SK-N-SH (cell line): ENCODE measurements at regions not wholly inside any gene's neighbourhood (a gene's known extent, or its start where the extent isn't known, plus 50 kb on each side); places are given as distances from the start of the nearest gene placed in this dataset.

ENCODE experiments used
- CTCF ChIA-PET: fragments of 300-600, 350-600 bp; formaldehyde crosslinking; extraction: SDS; loops from one replicate; lab custom pipeline; 2021; lab: Yijun Ruan, JAX
- POLR2A ChIA-PET: fragments of 350-600 bp; sonication (Branson Sonifier 250); formaldehyde crosslinking; extraction: SDS; loops from one replicate; lab custom pipeline; 2020; ENCODE audit warnings: antibody characterized with exemption, inconsistent platforms; lab: Yijun Ruan, JAX
- DNase-seq: peaks from one replicate; pipeline ENCODE4 v3.0.0; 2012
- H2AFZ ChIP-seq: fragments of 200-600 bp; sonication (generic); 2 replicates; pipeline ENCODE4 v1.8.1; 2016; ENCODE audit warnings: antibody characterized with exemption, mild to moderate bottlenecking, low read depth
- H3F3A ChIP-seq: fragments of 200-600 bp; sonication (generic); replicated peaks from 2 replicates; pipeline ENCODE3; 2016; ENCODE audit warnings: antibody characterized with exemption, mild to moderate bottlenecking; ENCODE audit not compliant: insufficient read depth
- H3K27ac ChIP-seq, 2 experiments: fragments of 200-500 bp in 1 of 2; fragments of 200-600 bp in 1 of 2; sonication (Bioruptor generic) in 1 of 2; sonication (generic), shearing (Covaris generic) in 1 of 2; 2 replicates each; pipeline versions ENCODE4 v1.5.1 to v1.6.1; 2014 to 2016; ENCODE audit warnings: low read depth in 2 of 2, inconsistent platforms in 1 of 2, low read length in 1 of 2, mild to moderate bottlenecking in 1 of 2, mixed read lengths in 1 of 2
- H3K27me3 ChIP-seq: fragments of 200-600 bp; sonication (generic), shearing (Covaris generic); 2 replicates; pipeline ENCODE4 v1.6.1; 2016; ENCODE audit warnings: mixed run types; ENCODE audit not compliant: insufficient read depth
- H3K36me3 ChIP-seq, 2 experiments: fragments of 200-500 bp in 1 of 2; fragments of 200-600 bp in 1 of 2; sonication (Bioruptor generic) in 1 of 2; sonication (generic) in 1 of 2; replicated peaks in 1 of 2; 2 replicates each; pipeline versions ENCODE3 to v1.5.1; 2014 to 2016; ENCODE audit warnings: low read length in 1 of 2, mild to moderate bottlenecking in 1 of 2; ENCODE audit not compliant: insufficient read depth in 2 of 2, control insufficient read depth in 1 of 2
- H3K4me1 ChIP-seq, 2 experiments: fragments of 200-500 bp in 1 of 2; fragments of 200-600 bp in 1 of 2; sonication (Bioruptor generic) in 1 of 2; sonication (generic), shearing (Covaris generic) in 1 of 2; 2 replicates each; pipeline versions ENCODE4 v1.5.1 to v1.6.1; 2014 to 2016; ENCODE audit warnings: low read depth in 1 of 2, low read length in 1 of 2, mixed run types in 1 of 2; ENCODE audit not compliant: insufficient read depth in 2 of 2, control insufficient read depth in 1 of 2
- H3K4me2 ChIP-seq: fragments of 200-600 bp; sonication (generic), shearing (Covaris generic); 2 replicates; pipeline ENCODE4 v1.6.1; 2017; ENCODE audit warnings: mixed run types
- H3K4me3 ChIP-seq, 2 experiments: fragments of 200-500 bp in 1 of 2; fragments of 200-600 bp in 1 of 2; sonication (Bioruptor generic) in 1 of 2; sonication (generic), shearing (Covaris generic) in 1 of 2; 2 replicates each; pipeline versions ENCODE4 v1.5.1 to v1.8.1; 2014 to 2016; ENCODE audit warnings: low read depth in 2 of 2, inconsistent platforms in 1 of 2, low read length in 1 of 2, mild to moderate bottlenecking in 1 of 2, mixed read lengths in 1 of 2, moderate library complexity in 1 of 2
- H3K79me2 ChIP-seq: fragments of 200-600 bp; sonication (generic); 2 replicates; pipeline ENCODE4 v1.8.1; 2017; ENCODE audit warnings: mild to moderate bottlenecking; ENCODE audit not compliant: insufficient read depth
- H3K9ac ChIP-seq: fragments of 200-600 bp; sonication (generic); 2 replicates; pipeline ENCODE4 v1.6.1; 2017; ENCODE audit warnings: mixed run types
- H3K9me2 ChIP-seq: fragments of 200-600 bp; sonication (generic); 2 replicates; pipeline ENCODE4 v1.6.1; 2017; ENCODE audit warnings: mixed run types
- H3K9me3 ChIP-seq: fragments of 200-600 bp; sonication (generic); 2 replicates; pipeline ENCODE4 v1.6.1; 2017; ENCODE audit warnings: mixed run types, mild to moderate bottlenecking, moderate library complexity
- H4K20me1 ChIP-seq: fragments of 200-600 bp; sonication (generic); 2 replicates; pipeline ENCODE4 v1.6.1; 2017; ENCODE audit warnings: mild to moderate bottlenecking, mixed run types; ENCODE audit not compliant: insufficient read depth
- CHD2 ChIP-seq: fragments of 150-350 bp; IDR thresholded peaks from 2 replicates; pipeline ENCODE4 v1.6.1; 2018; ENCODE audit warnings: low read length; ENCODE audit not compliant: partially characterized antibody
- ELF1 ChIP-seq: IDR thresholded peaks from 2 replicates; pipeline ENCODE4 v1.4.0; 2012
- FOSL2 ChIP-seq: IDR thresholded peaks from 2 replicates; pipeline ENCODE4 v1.4.0; 2012; ENCODE audit warnings: low read depth, mild to moderate bottlenecking, moderate library complexity, borderline replicate concordance
- FOXJ3 ChIP-seq: sonication (generic); formaldehyde crosslinking; IDR thresholded peaks from 2 replicates; pipeline ENCODE4 v1.5.1; 2020; ENCODE audit warnings: mild to moderate bottlenecking, missing genetic modification reagents
- FOXM1 ChIP-seq: IDR thresholded peaks from 2 replicates; pipeline ENCODE4 v1.4.0; 2012; ENCODE audit warnings: low read depth, mild to moderate bottlenecking
- GATA2 ChIP-seq: sonication (generic); formaldehyde crosslinking; IDR thresholded peaks from 2 replicates; pipeline ENCODE4 v1.5.0; 2020; ENCODE audit warnings: mild to moderate bottlenecking, missing genetic modification reagents
- IRF3 ChIP-seq: fragments of 150-350 bp; IDR thresholded peaks from 2 replicates; pipeline ENCODE4 v1.6.1; 2016; ENCODE audit warnings: mild to moderate bottlenecking, low read depth, low read length
- JUND ChIP-seq: IDR thresholded peaks from 2 replicates; pipeline ENCODE4 v1.4.0; 2012
- MEF2A ChIP-seq: IDR thresholded peaks from 2 replicates; pipeline ENCODE4 v1.4.0; 2012; ENCODE audit warnings: low read depth, borderline replicate concordance
- MXI1 ChIP-seq: IDR thresholded peaks from 2 replicates; pipeline ENCODE4 v1.6.1; 2012; ENCODE audit warnings: mild to moderate bottlenecking, low read depth, low read length, improper control_type of control experiment
- NFIC ChIP-seq: IDR thresholded peaks from 2 replicates; pipeline ENCODE4 v1.4.0; 2012; ENCODE audit warnings: borderline replicate concordance
- NRF1 ChIP-seq: IDR thresholded peaks from 2 replicates; pipeline ENCODE4 v1.6.1; 2012; ENCODE audit warnings: low read depth, mild to moderate bottlenecking, low read length
- PBX3 ChIP-seq: IDR thresholded peaks from 2 replicates; pipeline ENCODE4; 2012
- POLR2AphosphoS5 ChIP-seq: IDR thresholded peaks from 2 replicates; pipeline ENCODE4 v1.6.1; 2012; ENCODE audit warnings: low read depth, low read length
- RAD21 ChIP-seq: IDR thresholded peaks from 2 replicates; pipeline ENCODE4 v1.6.1; 2012; ENCODE audit warnings: mild to moderate bottlenecking, low read length
- RXRA ChIP-seq: IDR thresholded peaks from 2 replicates; pipeline ENCODE4 v1.4.0; 2012; ENCODE audit warnings: low read depth, mild to moderate bottlenecking, borderline replicate concordance
- SMC3 ChIP-seq: IDR thresholded peaks from 2 replicates; pipeline ENCODE4 v1.6.1; 2012; ENCODE audit warnings: low read depth, low read length, improper control_type of control experiment
- TAF1 ChIP-seq: IDR thresholded peaks from 2 replicates; pipeline ENCODE4 v1.6.1; 2012; ENCODE audit warnings: low read depth, mild to moderate bottlenecking, low read length, moderate library complexity, borderline replicate concordance
- TCF12 ChIP-seq: IDR thresholded peaks from 2 replicates; pipeline ENCODE4 v1.4.0; 2012
- TEAD4 ChIP-seq: IDR thresholded peaks from 2 replicates; pipeline ENCODE4 v1.4.0; 2012; ENCODE audit warnings: mild to moderate bottlenecking, borderline replicate concordance; ENCODE audit not compliant: insufficient read depth
- USF1 ChIP-seq: IDR thresholded peaks from 2 replicates; pipeline ENCODE4 v1.4.0; 2012; ENCODE audit warnings: low read depth, borderline replicate concordance
- WGBS: methylation state at CpG from one replicate; pipeline ENCODE4 v1.1.6; 2017; ENCODE audit warnings: low lambda C conversion rate; 5-methylcytosine and 5-hydroxymethylcytosine counted together

GRCh38 chr4:35872273-35872672 lies 372.0 kb downstream of the ARAP2 start:
- H3K4me2 ChIP-seq: no peak overlapping the region
- TF ChIP-seq PBX3: no peak
- TF ChIP-seq FOXJ3 (CRISPR knock-in tag): no peak
- TF ChIP-seq NFIC: no peak
- no peak for TF ChIP-seq CHD2
- TF ChIP-seq USF1: no peak
- no peak for TF ChIP-seq TAF1
- TF ChIP-seq RAD21: no peak
- 4% methylated on average over 1 of the region's 1 CpG for WGBS
- no peaks in the 10 kb centered on the region for H3K36me3 ChIP-seq
- no peaks in the 10 kb centered on the region for H3K9me2 ChIP-seq
- H3K79me2 ChIP-seq: no peaks in the 10 kb centered on the region
- DNase-seq: no peak
- H2AFZ ChIP-seq: no peak overlapping the region
- H3K27me3 ChIP-seq: no peaks in the 10 kb centered on the region
- no peaks in the 10 kb centered on the region for H3K4me1 ChIP-seq
- POLR2A ChIA-PET: no interaction called here
- no peak overlapping the region for H3K27ac ChIP-seq
- no peaks in the 10 kb centered on the region for H3K9me3 ChIP-seq
- H3K4me3 ChIP-seq: no peak overlapping the region
- no peaks in the 10 kb centered on the region for H3F3A ChIP-seq
- H3K9ac ChIP-seq: no peak overlapping the region
- CTCF ChIA-PET: no interaction called here
- no peaks in the 10 kb centered on the region for H4K20me1 ChIP-seq

- WGBS: 12% methylated on average over 6 of the region's 6 CpGs
- Histone ChIP-seq H3F3A (no peaks in the 10 kb centered on the region), H3K4me2 (no peak overlapping the region), H3K4me1 (no peaks in the 10 kb centered on the region), H3K27ac (no peak overlapping the region), H3K4me3 (no peak overlapping the region), H3K9me3 (no peaks in the 10 kb centered on the region), H3K27me3 (no peaks in the 10 kb centered on the region), H3K9ac (no peak overlapping the region), H3K79me2 (no peaks in the 10 kb centered on the region), H4K20me1 (no peaks in the 10 kb centered on the region), H3K36me3 (no peaks in the 10 kb centered on the region), H3K9me2 (no peaks in the 10 kb centered on the region; the same call in 1 of the 2 replicates), H2AFZ (no peak overlapping the region)
- ChIA-PET CTCF (no interaction called here), POLR2A (no interaction called here)
- DNase-seq: no peak
- TF ChIP-seq FOSL2: no peak
- no peak for TF ChIP-seq USF1
- TF ChIP-seq PBX3: no peak
- no peak for TF ChIP-seq POLR2AphosphoS5
- no peak for TF ChIP-seq FOXM1
- no peak for TF ChIP-seq CHD2
- no peak for TF ChIP-seq TAF1
- TF ChIP-seq ELF1: no peak
- TF ChIP-seq RAD21: no peak
- TF ChIP-seq JUND: no peak
- no peak for TF ChIP-seq RXRA
- no peak for TF ChIP-seq TEAD4
- no peak for TF ChIP-seq TCF12
- no peak for TF ChIP-seq NFIC
- no peak for TF ChIP-seq IRF3
- no peak for TF ChIP-seq SMC3
- no peak for TF ChIP-seq NRF1
- TF ChIP-seq MXI1: no peak
- no peak for TF ChIP-seq GATA2 (CRISPR knock-in tag)
- no peak for TF ChIP-seq MEF2A
These were observed 364.8 kb downstream of the ARAP2 start for GRCh38 chr4:35879479-35879878.
